ENCODE measurements at regions not wholly inside any gene's neighbourhood (a gene's known extent, or its start where the extent isn't known, plus 50 kb on each side); places are given as distances from the start of the nearest gene placed in this dataset.
A peak's percentile ranks its signal among the peaks of the same experiment; 100 is the strongest.
"Not testable (repeated sequence)": the region's sequence is repeated elsewhere in the genome, so short reads cannot be mapped to it uniquely, and the experiment has no call there.

DNA sequence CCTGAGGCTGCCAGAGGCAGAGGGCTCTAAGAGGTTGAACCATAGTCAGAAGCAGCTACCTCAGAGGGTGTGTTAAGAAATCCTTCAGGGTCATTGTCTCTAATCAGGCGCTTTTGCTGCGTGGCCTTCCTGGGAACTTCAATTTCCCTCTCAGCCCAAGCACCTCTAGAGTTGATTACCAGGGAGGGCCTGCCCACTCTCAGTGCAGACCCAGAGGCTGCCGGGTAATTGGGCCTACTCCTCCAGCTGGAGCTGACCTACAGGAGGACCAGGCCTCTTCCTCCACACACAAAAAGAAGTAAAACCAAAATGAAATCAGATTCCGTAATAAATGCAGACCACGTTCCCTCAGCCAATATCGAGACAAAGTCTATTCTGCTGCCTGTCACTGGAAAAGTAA is 305.0 kb upstream of the CCL2 start:
- no peak for DNase-seq

DNA sequence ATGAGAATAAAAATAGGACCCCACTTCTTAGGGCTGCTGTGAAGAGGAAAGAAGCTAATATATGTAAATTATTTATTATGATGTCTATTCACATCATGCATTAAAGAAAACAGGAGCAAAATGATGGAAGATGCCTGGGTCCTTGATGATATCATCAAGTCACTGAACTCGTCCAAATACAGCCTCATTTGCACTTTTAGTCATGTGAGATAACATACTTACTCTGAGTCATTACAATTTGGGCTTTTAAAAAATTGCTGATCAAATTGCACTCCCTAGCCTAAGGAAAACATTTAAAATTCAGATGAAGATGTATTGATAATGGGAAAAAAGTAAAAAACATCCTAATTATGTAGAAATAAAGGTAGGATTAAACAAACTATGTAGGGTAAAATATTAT is 302.7 kb upstream of the CCL2 start:
- no peak for DNase-seq

DNA sequence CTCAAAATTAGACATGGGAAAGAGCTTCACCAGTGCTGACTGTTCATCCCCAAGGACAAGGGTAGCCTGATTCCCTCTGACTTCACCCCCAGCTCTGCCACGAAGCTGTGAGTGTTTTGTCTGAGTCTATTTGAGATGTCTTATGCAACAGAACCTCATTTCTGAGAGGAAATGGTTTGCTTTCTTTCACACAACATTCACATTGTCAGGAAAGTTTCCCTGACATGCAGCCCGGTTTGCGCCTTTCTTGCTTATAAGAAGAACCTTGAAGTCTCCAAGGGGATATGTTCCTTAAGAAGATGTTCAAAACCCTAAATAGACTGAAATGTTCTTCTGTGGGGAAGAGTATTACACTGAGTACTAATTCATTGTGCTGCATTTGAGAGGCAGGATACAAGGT is 300.5 kb upstream of the CCL2 start:
- DNase-seq = no peak

DNA sequence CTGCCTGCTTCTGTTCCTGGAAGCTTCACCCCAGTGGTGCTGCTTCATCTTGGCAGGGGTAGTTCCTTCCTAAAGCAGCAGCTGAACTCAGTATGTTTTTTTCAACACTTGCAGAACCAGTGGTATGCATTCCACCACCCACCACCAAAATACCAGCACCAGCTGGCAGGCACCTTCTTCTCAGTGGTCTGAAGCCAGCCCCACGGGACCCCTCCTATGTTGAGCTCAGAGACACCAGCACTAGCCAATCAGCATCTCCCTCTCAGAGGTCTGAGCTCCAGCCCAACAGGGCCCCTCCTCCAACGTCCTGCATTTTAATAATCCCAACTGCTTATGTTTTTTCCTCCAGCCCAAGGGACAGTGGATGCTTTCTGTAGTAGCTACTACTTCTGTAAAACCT is 299.6 kb upstream of the CCL2 start:
- DNase-seq = no peak

DNA sequence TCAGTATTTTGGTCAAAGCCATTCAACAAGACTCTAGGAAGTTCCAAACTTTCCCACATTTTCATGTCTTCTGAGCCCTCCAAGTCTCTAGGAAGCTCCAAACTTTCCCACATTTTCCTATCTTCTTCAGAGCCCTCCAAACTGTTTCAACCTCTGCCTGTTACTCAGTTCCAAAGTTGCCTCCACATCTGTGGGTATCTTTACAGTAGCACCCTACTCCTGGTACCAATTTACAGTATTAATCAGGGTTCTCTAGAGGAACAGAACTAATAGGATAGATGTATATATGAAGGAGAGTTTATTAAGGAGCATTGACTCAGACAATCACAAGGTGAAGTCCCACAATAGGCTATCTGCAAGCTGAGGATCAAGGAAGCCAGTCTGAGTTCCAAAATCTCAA is 296.0 kb upstream of the CCL2 start:
- not testable (repeated sequence) for DNase-seq

DNA sequence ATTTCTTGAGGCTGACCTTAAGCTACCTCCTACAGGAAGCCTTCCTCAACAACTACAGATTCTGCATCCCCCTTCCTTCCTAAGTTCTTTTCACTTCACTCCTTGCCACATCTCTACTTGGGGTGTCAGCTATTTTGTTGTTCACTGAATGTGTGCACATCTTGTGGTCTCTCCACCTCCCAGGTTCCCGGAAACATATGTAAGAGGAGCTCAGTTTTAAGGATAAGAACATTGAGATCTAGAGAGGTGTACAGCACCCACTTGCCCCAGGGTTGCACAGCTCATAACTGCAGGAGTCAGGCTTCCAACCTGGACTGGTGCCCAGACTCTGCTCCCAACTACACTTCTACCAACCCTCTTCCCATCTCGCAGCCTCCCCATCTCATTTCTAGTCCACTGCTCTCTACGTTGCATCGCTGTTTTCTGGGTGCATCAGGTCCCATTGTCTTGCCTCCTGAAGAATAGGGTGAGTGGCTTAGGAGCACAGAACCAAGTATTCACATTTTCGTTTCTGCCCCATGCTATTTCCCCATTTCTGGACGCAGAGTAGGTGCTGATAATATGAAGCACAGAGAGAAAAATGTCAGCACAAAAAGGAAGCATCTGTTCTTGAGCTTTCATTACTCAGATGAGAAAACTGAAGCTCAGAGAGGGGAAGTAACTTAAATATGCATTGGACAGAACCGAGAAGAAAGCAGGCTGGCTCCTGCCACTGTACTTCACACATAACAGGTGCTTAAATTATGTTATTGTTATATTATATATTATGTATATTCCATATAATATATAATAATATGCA is 292.0 kb upstream of the CCL2 start:
- no peak for DNase-seq

DNA sequence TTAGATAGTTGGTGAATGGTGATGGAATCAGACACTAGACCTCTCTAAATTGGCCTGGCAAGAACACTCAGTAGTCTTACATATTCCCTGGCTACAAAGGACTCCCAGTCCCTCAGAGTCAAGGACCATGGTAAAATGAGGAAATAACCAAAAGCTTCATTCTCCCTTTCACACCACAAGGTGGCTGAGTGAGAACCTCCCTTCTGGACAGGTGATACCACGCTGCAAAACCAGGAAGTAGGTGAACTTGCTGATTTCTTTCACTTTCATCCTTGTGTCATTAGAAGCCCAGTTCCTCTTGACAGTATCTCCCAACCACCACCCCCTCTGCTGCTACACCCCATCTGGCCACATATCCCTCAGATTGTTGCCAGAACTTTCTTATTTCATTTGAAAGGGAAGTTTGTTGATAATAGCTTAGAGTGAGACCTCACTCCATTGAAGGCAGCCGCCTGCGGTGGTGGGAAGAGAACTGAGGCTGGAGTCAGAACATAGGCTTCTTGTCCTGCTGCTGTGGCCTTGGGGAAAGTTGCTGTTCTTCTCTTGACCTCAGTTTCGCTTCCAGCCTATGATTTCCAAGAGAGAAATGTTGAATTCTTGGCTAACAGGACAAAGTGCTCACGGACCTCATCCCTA is 290.6 kb upstream of the CCL2 start:
- no peak for DNase-seq

DNA sequence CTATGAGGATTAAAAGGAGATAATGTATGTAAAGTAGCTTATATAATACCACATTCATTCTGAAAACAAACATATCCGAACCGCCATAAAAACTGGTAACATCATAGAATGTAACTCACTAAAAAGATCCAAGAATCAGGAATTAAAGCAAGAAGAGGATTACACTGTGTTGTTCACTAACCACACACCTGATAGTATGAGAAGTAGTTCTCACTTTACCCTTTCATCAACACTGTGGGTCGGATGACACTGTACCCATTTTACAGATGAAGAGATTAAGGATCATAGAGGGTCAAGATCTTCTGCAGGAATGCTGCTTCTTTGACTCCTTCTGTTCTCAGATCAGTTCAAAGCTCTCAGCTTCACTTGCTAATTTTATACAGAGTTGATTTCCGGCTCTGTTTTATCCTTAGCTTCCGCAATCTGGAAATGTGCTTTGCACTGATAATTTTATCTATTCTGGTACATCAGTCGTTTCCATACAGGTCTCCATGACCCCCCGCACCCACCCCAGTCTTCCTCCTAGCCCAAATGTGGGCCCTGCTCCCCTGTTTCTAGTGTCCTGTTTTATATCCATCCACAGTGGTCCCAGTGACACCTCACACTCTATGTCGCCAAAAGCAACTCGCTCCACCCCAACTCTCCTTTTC is 288.6 kb upstream of the CCL2 start:
- DNase-seq = no peak

DNA sequence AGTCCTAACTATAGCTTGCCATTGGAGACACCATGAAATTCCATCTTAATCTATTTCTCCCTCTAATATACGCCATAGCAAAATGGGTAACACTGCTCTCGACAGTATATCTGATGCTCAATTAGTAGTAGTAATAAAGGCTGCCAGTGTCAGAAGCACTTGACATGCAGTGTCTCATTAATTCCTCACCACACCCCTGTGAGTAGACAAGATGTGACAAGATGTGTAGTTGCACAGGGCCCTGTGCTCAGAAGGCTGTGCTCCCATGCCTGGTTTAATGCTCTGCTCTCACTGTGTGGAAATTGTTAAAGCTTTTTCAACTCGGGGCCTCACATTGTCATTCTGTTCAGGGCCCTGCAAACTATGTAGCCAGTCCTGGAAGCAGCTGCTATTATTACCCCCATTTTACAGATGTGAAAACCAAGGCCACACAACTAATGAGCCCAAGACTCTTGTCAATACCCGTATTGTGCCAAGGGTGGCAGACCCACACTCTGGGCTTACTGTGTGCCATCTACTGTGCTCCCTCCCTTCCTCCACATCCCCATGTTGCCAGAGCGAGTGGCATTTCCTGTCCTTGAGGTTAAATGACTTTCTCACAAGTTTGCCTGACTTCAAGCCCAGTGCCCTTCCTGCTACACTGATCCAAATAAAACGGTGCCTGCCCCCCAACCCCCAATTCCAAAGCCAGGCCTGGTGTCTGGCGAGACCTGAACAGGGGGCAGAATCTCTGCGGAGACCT is 287.3 kb upstream of the CCL2 start:
- DNase-seq = no peak

DNA sequence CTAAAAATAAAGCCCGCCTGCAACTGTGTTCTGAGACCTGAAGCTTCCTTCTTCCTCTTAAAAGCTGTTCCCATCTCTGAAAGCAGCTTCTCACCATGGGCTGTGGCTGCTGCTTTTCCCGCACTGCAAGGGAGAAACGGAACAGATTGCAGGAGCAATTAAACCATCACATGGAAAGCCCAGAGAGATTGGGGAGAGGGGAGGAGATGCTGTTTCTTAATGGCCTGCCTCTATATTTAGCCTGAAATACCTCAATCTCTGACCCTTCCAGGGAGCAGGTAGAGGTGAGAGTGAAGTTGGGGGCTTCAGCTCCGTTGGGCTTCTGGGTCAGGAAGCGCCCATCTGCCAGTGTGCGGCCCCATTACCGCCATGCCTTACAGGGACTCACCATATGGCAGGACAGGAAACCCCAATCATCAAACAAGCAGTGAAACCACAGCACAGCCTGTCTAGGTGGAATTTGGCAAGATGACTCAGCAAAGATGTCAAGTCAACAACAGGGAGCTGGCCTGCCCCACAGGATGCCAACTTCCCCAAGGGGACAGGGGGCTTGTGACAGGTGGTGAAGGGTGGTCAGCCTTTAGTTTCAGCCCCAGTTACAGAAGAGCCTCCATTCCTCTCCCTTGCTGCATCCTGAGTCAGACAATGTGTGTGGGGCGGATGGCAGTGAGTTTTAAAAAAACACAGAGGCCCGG is 286.6 kb upstream of the CCL2 start:
- no peak for DNase-seq

DNA sequence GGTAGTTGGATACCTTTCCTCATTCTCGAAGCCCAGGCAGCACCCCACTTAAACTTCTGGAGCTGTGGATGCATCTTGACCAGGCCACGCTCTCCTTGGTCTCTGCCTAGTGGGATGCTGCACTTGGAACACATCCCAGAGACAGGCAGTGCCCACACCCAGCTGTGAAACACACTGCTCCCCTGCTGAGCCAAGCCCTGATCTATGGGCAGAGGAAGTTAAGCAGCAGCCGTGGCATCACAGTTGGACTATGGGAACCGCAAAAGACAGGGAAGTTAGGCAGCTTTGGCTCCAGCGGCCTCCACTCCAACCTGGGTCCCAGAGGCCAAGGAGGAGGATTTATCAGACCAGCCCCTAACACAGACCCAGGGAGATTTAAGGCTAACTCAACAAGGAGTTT is 284.8 kb upstream of the CCL2 start:
- no peak for DNase-seq

DNA sequence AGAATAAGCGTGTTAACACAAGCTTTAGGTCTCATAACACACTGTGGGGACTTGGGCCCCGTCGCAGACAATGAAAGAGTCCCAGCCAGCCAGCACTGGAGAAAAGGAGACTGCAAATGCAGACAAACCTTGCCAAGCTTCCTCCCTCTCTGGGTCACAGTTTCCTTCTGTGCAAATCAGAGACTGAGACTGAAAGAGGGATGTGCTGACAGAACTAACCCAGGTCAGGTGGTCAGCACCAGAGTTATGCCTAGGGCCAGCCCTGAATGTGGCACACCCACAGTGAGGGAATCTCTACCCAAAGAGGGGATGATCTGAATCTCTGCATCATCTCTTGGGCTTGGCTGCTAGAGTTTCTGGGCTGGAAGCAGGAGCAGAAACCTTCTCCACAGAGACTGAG is 282.3 kb upstream of the CCL2 start:
- DNase-seq = no peak

DNA sequence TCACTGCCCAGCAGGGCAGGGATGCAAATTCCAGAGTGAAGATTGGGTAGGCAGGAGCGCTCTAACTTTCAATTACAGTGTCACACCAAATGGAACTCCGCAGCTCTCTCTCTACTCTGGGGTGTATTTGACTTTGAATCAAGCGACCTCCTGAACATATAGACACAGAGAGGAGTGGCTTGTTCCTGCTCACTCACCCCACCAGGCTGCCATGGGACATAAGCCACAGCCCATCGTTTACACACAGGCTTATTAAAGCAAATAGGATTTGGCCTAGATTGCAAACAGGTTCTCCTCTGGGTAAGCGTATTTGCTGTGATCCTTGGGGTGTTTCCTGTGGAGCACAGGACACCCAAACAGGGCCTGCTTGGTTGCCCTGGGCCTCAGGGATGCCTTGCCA is 281.6 kb upstream of the CCL2 start:
- no peak for DNase-seq

DNA sequence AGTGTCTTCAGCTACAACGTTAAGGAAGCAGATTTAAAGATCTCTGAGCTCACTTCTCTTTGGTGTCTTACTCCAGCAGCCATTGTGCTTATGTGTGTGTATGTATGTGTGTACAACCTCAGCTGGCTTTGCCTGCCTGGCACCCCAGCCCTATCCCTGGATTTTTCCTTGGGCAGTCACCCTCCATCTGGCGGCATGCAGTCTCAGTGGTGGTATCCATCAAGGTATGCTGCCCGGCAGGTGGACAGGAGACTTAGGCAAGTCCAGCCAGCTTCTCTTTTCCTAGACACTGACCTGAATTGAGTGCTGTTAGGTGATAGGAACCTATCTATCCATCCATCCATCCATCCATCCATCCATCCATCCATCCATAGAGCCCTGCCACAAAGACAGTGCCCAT is 280.8 kb upstream of the CCL2 start:
- no peak for DNase-seq

DNA sequence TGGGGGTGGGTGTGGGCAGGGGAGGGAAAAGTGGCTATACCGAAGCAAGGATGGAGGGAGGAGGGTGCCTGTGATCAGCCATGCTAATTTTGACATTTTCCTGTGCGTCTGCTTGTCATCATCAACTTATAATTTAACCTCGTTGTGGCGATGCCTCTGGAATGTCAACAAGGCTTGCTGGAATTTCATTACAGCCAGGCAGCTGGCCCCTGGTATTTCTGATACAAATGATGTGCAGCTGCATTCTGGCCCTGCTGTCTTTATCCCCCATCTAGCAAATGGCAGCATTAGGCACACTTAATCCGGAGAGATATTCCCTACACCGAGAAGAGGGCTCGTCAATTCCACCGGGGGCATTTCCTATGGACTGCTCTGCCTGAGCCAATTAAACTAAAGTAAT is 278.3 kb upstream of the CCL2 start:
- DNase-seq = no peak

DNA sequence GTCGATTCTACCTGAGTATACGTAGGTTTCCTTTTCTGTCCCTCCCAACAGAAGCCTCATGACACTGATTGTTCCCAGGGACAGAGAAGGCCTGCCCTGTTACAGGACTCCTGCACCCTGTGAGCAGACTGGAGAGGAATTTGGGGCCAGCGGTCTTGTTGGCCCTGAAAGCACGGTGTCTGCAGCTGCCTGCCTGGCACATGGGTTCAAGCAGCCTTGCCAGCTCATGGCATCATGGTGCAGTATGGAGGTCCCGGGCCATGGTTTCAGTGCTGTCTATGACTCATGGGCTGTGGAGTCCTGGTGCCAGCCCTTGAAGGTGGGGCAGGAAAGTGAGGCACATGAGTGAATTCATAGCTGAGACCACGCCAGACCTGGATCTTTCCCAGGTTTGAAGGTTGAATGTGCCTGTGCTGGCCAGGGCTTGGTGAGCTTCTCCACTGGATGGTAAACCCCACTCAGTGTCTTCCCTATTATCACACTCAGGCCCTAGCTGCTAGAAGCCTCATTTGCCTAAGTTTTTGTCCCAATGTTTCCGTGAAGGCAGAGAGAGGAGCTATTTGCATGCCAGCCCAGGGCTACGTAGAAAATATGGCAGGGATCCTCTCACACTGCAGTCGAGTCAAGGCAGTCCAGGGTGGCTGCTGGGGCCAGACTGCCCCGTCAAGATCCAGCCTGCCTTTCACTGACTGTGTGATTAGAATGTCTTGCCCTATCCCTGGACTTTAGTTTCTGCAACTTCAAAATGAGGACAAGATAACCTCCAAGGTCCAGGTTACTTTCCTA is 277.2 kb upstream of the CCL2 start:
- no peak for DNase-seq

DNA sequence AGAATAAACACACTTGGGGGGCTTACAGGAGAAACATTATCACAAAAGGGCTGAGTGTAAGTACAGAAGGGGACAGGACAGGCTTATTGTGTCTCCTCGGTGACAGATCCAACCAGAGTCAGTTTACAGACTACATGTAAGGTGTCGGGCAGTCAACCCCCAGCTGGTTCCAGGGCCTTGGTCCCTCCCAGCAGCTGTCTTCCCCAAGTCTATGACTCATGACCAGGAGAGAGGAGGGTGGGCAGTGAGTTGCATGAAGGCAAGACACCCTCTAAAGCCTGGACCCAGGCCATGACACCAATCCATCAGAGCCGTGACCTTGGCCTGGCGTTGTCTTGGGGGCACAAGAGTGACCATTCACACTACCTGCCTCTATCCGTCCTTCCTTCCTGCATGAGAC is 276.2 kb upstream of the CCL2 start:
- DNase-seq = no peak

DNA sequence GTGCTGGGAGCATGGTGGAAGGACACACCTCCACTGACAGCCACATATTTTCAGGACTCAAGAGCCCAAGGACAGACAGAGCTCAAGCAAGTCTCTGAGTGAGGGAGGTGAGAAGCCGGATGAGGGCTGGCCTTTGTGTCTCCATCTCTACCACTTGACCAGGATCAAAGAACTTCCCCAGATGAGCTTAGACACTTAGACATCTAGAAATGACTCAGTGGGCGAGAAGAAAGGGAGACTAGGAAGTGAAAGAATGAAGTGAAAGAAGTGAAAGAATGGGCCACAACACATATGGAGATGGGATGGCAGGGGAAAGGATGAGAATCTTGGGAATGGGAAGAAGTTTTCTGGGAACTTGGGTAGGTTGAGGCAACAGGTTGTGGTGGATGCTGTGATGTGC is 274.9 kb upstream of the CCL2 start:
- DNase-seq = no peak

DNA sequence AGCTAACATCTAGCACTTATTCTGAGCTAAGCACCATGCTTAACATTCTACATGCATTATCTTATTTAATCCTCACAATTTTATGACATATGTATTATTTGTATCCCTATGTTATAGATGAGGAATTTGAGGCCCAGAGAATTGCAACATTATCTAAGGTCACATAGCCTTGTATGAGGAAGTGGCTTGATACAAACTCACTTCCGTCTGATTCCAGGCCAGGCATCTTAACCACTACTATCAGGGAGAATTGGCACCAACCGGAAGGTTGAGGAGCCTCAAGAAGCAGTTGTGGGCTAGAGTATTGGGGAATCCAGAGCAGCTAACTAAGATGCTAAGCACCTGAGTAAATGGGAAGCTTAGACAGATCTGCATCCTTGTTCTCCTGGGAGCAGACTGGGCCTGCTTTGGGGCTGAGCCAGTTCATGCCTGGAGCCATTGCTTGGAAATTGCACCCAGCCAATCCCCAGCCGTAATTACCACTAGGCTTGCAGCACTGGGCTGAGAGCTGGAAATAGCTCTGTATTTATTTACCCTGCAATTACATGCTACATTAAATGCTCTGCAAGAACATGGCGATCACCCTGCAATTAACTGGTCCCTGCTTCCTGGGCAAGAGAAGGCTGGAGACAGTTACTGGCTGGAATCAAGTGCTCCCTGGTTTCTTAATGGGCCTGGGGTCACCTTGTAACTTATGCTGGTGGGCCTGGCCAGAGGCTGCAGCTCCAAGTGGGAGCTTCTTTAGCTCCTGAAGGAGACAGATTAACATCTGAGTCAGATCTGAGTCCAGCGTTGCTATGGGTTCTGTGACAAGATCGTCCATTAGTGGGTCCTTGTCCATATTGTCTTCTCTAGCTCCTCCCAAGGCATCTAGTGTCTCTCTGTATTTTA is 273.1 kb upstream of the CCL2 start:
- peak; percentile 84 for DNase-seq

DNA sequence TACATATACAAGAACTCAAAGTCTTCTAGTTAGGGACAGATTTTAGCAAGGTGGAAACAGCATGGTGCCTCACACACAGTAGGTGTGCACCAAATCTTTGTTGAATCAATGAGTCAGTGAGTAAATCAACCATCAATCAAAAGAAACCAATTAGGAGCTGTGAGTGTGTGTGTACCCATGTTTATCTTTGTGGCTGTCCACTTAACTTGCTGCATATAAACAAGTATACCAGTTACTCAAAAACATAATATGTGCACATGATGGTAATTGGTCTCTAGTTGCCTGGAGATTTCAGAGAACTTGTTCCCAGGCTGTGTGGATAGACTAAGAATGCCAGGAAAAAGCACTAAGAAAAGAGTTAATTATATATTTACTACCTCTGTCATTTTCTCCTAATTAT is 272.2 kb upstream of the CCL2 start:
- DNase-seq = no peak
